Activated naive CD4-positive, alpha-beta T cell (primary cell): ENCODE measurements at regions not wholly inside any gene's neighbourhood (a gene's known extent, or its start where the extent isn't known, plus 50 kb on each side); places are given as distances from the start of the nearest gene placed in this dataset.
"Not testable (repeated sequence)": the region's sequence is repeated elsewhere in the genome, so short reads cannot be mapped to it uniquely, and the experiment has no call there.

Source experiments
- DNase-seq, 4 experiments: peaks; one replicate each; lab custom pipeline; 2025; lab: John Stamatoyannopoulos, UW

GRCh38 chr15:95078003-95078402 lies 846.6 kb downstream of the MCTP2 start:
- no peak for DNase-seq

DNA sequence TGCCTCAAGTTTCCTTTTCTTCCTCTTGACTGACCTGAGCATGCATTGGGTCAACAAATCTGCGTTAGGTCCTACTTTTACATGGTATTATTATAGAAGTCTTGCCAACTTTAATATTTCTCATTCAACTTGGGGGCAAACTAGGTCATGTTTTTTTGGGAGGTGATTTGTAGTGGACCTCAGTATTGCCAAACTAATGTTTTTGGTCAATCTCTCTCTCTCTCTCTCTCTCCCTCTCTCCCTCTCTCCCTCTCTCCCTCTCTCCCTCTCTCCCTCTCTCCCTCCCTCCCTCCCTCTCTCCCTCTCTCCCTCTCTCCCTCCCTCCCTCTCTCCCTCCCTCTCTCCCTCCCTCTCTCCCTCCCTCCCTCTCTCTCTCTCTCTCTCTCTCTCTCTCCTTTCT lies 848.9 kb downstream of the MCTP2 start:
- DNase-seq = not testable (repeated sequence)

- DNase-seq = no peak
Observed at GRCh38 chr15:95085056-95085455, 853.7 kb downstream of the MCTP2 start.

DNA sequence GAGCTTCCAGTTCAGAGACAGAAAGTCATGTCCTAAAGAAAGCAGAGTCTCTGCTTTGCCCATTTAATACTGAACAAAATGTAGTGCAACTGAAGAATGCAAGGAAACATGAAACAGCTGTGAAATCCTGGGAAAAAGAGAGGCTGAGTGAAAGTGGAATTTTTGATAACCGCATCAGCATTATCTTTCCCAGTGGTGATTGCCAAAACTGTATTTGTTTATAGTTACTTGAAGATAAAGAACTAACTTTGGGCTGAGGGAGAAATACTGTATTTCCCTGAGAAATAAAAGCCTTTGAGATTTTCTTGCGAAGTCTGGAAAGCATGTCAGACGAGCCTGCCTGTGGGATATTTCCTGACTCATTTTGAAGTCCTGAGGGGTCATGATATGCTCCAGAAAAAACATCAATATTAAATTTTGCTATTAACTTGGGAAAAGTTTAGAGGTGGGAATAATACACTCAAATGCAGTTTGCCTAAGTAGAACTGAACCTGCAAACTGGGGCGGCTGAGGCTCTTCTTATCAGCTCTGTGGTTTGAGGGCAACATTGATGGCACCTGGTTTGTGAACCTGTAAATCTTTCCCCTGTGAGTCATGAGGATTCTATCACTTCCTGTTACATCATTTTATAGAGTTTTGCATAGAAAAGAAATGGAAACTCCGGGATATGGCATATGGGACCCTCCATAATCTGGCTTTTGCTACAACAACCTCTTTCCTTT lies 855.3 kb downstream of the MCTP2 start:
- no peak for DNase-seq

GRCh38 chr15:95087253-95087609 lies 855.9 kb downstream of the MCTP2 start:
- DNase-seq = no peak

- no peak for DNase-seq
Observed at GRCh38 chr15:95091444-95091843, 860.1 kb downstream of the MCTP2 start.

- no peak for DNase-seq
Observed at GRCh38 chr15:95095250-95095649, 863.9 kb downstream of the MCTP2 start.

DNA sequence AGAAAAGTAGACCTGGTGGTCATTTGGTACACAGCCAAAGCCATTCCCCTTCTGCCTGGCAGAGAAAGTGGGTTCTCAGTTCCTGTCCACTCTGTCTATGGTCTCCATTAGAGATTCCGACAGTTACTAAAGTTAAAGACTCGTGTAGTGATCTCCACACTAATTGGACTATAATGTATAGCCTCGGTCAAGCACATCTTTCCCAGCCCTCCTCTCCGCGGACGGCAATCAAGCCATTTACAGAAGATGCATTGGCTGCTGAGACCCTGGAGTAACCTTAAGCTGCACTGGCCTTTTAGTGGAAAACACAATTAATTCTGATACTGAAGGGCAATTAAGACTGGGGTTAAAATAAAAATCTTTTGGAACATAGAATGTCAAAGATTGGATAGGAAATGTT lies 865.3 kb downstream of the MCTP2 start:
- no peak for DNase-seq

DNA sequence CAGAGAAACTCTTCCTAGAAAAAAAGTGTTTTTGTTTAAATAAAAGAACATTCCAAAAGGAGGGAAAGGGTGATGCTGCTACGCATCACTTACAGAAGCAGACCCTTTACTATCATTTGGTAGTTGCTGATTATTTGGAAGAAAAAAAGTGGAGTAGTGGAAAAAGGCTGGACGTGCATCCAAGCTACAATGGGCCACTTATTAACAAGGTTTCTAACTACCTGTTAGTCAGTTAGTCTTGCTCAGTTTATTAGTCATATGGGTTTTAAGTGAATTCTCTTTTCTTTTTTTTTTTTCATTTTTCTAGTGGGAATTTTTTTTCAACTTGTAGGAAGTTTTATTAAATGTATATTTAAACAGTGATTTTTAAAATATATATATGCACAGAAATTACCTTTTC lies 866.0 kb downstream of the MCTP2 start:
- DNase-seq = no peak

GRCh38 chr15:95105229-95105628 lies 873.9 kb downstream of the MCTP2 start:
- no peak for DNase-seq

DNA sequence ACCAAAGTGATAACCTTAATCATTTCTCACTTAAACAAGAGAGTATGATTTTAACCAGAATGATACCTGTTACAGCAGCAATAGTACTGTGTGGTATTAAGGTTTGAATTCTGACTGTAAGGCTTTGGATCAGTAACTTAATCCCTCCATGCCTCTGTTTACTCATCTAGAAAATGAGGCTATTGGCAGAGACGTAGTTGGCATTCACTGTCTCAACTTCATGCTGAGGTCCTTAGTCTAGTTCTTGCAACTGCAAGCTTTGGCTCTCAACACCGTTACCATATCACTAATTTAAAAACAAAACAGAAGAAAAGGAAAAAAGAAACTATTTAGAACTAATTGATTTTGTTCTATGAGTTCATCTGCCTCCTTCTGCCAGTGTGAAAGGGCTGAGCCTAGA lies 875.4 kb downstream of the MCTP2 start:
- DNase-seq = no peak

GRCh38 chr15:95108673-95109072 lies 877.3 kb downstream of the MCTP2 start:
- DNase-seq = no peak

GRCh38 chr15:95111969-95112368 lies 880.6 kb downstream of the MCTP2 start:
- DNase-seq = no peak

DNA sequence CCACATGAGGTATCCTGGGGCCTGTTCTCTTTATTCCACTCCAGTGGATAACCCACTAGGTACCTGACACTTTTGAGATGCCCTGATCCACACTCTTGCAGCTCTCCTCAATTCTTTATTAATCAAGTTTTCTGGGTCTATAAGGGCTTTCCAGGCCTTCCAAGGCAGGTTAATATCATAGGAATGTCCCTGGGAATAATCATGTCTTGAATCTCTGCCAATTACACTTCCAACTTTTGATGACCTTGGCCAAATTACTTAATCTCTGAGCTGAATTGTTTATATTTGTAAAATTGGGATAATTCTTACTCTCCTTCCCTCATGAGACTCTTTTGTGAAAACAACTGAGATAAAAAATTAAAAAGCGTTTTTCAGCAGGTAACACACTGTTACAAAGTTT lies 881.7 kb downstream of the MCTP2 start:
- DNase-seq = no peak

DNA sequence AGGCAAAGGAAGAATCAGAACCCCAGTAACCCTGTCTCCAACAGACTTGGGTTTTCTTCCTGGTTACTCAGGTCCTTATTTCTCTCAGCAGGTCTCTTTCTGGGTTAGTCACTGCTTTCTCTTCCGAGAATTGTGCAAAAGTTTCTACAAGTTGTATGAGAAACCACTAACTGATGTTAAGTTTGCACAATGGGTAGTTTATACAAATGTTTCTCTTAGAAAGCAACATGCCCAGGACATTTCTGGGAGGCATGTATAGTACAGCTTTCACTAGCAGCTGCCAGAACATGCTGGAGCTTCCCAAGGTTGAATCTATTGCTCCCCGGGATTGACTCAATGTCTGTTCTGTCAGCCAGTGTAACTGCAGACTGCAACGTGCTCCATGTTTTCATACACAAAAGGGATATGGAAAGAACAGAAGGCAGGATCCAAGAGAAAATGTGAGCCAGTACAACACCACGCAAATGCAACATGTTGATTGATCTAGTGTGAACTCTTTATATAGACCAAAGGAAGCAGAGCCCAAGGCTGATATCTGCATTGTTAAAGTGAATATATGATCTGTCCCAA lies 887.8 kb downstream of the MCTP2 start:
- no peak for DNase-seq

GRCh38 chr15:95120595-95120994 lies 889.2 kb downstream of the MCTP2 start:
- DNase-seq = no peak

- no peak for DNase-seq
Observed at GRCh38 chr15:95121191-95121590, 889.8 kb downstream of the MCTP2 start.

GRCh38 chr15:95125803-95126202 lies 894.4 kb downstream of the MCTP2 start:
- DNase-seq = no peak

GRCh38 chr15:95127356-95127755 lies 896.0 kb downstream of the MCTP2 start:
- DNase-seq = no peak

- DNase-seq = no peak
Observed at GRCh38 chr15:95129574-95129973, 898.2 kb downstream of the MCTP2 start.

GRCh38 chr15:95131131-95131556 lies 899.8 kb downstream of the MCTP2 start:
- no peak for DNase-seq

DNA sequence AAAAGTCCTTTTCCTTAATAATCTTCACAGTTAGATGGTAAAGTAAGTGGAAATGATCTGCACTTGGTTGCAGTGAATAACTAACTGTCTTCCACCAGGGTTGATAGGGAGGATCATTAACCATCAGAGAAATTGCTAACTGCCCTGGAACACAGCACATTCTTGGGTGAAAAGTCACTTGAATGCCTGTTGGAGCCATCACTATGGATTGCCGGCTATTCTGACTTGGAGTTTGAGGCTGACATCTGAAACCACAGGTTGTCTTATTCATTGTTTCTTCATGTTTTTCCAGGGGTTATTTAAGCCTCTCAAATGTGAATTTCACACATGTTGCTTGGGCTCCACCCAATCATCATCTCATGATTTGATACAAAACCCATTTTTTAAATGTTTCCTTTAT lies 901.4 kb downstream of the MCTP2 start:
- no peak for DNase-seq

DNA sequence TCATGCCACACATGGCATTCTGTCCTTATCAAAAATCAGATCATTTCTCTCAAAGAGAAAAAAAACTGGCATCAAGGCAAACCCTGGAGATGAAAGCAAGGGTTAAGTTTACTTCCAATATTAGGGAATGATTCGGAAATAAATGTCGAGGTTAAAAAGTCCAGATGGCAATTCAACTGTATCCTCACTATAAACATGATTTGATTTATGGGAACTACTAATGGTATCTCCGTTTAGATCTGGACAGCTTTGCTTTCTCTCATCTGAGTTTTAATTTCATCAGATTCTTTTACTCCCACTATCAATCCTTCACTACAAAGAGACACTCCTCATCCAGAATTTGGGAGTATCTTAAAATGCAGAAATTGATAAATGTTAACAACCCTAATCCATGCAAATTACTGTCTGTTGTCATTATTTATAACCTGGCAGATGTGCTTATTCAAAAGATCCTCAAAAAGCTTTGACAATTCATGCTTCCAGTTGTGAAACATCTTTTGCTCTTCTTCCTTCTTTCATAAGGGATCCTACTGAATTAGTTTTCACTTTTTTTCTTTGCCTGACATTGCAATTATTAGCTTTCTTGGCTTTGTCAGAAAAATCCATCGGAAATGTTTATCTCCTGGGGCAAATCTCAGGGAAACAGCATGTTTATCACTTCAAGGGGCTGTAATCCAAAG lies 903.2 kb downstream of the MCTP2 start:
- DNase-seq = no peak
